Panc1 (cell line): ENCODE measurements at regions not wholly inside any gene's neighbourhood (a gene's known extent, or its start where the extent isn't known, plus 50 kb on each side); places are given as distances from the start of the nearest gene placed in this dataset.

Source experiments
- CTCF ChIP-seq: fragments of 450-650 bp; IDR thresholded peaks from 2 replicates; pipeline ENCODE4 v1.5.1; 2017; ENCODE audit warnings: mild to moderate bottlenecking
- POLR2AphosphoS5 ChIP-seq: IDR thresholded peaks from 2 replicates; pipeline ENCODE4 v1.6.1; 2012; ENCODE audit warnings: mild to moderate bottlenecking, low read depth, low read length, moderate library complexity
- REST ChIP-seq, 2 experiments: IDR thresholded peaks; 2 replicates each; pipeline ENCODE4 v1.6.1; 2011 to 2012; ENCODE audit warnings: low read depth in 2 of 2, control low read depth in 1 of 2, low read length in 1 of 2, mild to moderate bottlenecking in 1 of 2, moderate library complexity in 1 of 2; ENCODE audit not compliant: insufficient read depth in 1 of 2
- SIN3A ChIP-seq: IDR thresholded peaks from 2 replicates; pipeline ENCODE4 v1.6.1; 2012; ENCODE audit warnings: low read depth, mild to moderate bottlenecking, low read length, moderate library complexity, borderline replicate concordance; ENCODE audit not compliant: insufficient read depth

- TF ChIP-seq REST (IDR thresholded peaks at IDR 0.05; ENCODE audit: insufficient read depth in 1 of 2, low read depth in 2 of 2, low read length in 1 of 2): no peak
- TF ChIP-seq CTCF: no peak
- no peak for TF ChIP-seq POLR2AphosphoS5
- no peak for TF ChIP-seq SIN3A
Observed at GRCh38 chr6:106800379-106800778, 171.0 kb downstream of the QRSL1 start.
